Adipocyte (in vitro differentiated cells): ENCODE measurements at regions not wholly inside any gene's neighbourhood (a gene's known extent, or its start where the extent isn't known, plus 50 kb on each side); places are given as distances from the start of the nearest gene placed in this dataset.
A peak's percentile ranks its signal among the peaks of the same experiment; 100 is the strongest.

Source experiments
- DNase-seq: peaks from one replicate; pipeline ENCODE4 v3.0.0-alpha.2; 2015; ENCODE audit warnings: low read depth
- H3K27me3 ChIP-seq: replicated peaks from 2 replicates; pipeline ENCODE4 v1.7.0; 2013; ENCODE audit warnings: mild to moderate bottlenecking, low read length, moderate library complexity; ENCODE audit not compliant: control insufficient read depth, insufficient read depth
- H3K36me3 ChIP-seq: 2 replicates; pipeline ENCODE4 v1.7.0; 2013; ENCODE audit warnings: low read length, mild to moderate bottlenecking, moderate library complexity; ENCODE audit not compliant: control insufficient read depth, insufficient read depth, severe bottlenecking
- H3K4me1 ChIP-seq: 2 replicates; pipeline ENCODE4 v1.7.0; 2013; ENCODE audit warnings: mild to moderate bottlenecking, low read length, moderate library complexity; ENCODE audit not compliant: control insufficient read depth, insufficient read depth
- H3K4me3 ChIP-seq: 2 replicates; pipeline ENCODE4 v1.7.0; 2013; ENCODE audit warnings: mild to moderate bottlenecking, low read length, moderate library complexity
- H3K9ac ChIP-seq: 2 replicates; pipeline ENCODE4 v1.7.0; 2013; ENCODE audit warnings: mild to moderate bottlenecking, low read length, moderate library complexity
- H3K9me3 ChIP-seq: 2 replicates; pipeline ENCODE4 v1.7.0; 2013; ENCODE audit warnings: mild to moderate bottlenecking, low read length, moderate library complexity; ENCODE audit not compliant: control insufficient read depth

GRCh38 chr18:11553098-11553940, 56.1 kb upstream of the SLC35G4 start:
- Histone ChIP-seq H3K9me3 (no peaks in the 10 kb centered on the region), H3K36me3 (no peaks in the 10 kb centered on the region), H3K27me3 (peaks cover 23% of the 10 kb centered on the region), H3K4me3 (no peak overlapping the region), H3K4me1 (peaks cover 3% of the 10 kb centered on the region), H3K9ac (no peak overlapping the region)
- DNase-seq = peak; percentile 81

- DNase-seq = no peak
- no peaks in the 10 kb centered on the region for H3K36me3 ChIP-seq
- H3K27me3 ChIP-seq = peaks cover 14% of the 10 kb centered on the region
- H3K4me1 ChIP-seq = peaks cover 6% of the 10 kb centered on the region
- H3K4me3 ChIP-seq = no peak overlapping the region
- peaks cover 27% of the 10 kb centered on the region for H3K9me3 ChIP-seq
- H3K9ac ChIP-seq = no peak overlapping the region
Measured at GRCh38 chr18:11548916-11549551, 60.4 kb upstream of the SLC35G4 start.

- H3K4me1 ChIP-seq = peaks cover 6% of the 10 kb centered on the region
- no peak for DNase-seq
- H3K9me3 ChIP-seq = peaks cover 34% of the 10 kb centered on the region
- no peak overlapping the region for H3K4me3 ChIP-seq
- peaks cover 10% of the 10 kb centered on the region for H3K27me3 ChIP-seq
- H3K36me3 ChIP-seq = no peaks in the 10 kb centered on the region
- H3K9ac ChIP-seq = no peak overlapping the region
Measured at GRCh38 chr18:11548396-11548795, 61.0 kb upstream of the SLC35G4 start.

- Histone ChIP-seq H3K4me1 (peaks cover 6% of the 10 kb centered on the region), H3K4me3 (no peak overlapping the region), H3K27me3 (no peaks in the 10 kb centered on the region), H3K9me3 (peaks cover 34% of the 10 kb centered on the region), H3K36me3 (no peaks in the 10 kb centered on the region), H3K9ac (no peak overlapping the region)
- no peak for DNase-seq
Measured at GRCh38 chr18:11544060-11544633, 65.2 kb upstream of the SLC35G4 start.

GRCh38 chr18:11541179-11541578, 68.2 kb upstream of the SLC35G4 start:
- H3K4me1 ChIP-seq = no peaks in the 10 kb centered on the region
- H3K4me3 ChIP-seq = no peak overlapping the region
- H3K36me3 ChIP-seq = no peaks in the 10 kb centered on the region
- DNase-seq = no peak
- H3K9ac ChIP-seq = no peak overlapping the region
- H3K27me3 ChIP-seq = no peaks in the 10 kb centered on the region
- peaks cover 29% of the 10 kb centered on the region for H3K9me3 ChIP-seq

- Histone ChIP-seq H3K4me1 (peaks cover 5% of the 10 kb centered on the region), H3K9ac (no peak overlapping the region), H3K9me3 (no peaks in the 10 kb centered on the region), H3K4me3 (no peak overlapping the region), H3K36me3 (no peaks in the 10 kb centered on the region), H3K27me3 (peaks cover 3% of the 10 kb centered on the region)
- no peak for DNase-seq
Measured at GRCh38 chr18:11533942-11534496, 75.4 kb upstream of the SLC35G4 start.

GRCh38 chr18:11533513-11533890, 75.9 kb upstream of the SLC35G4 start:
- DNase-seq = no peak
- Histone ChIP-seq H3K36me3 (no peaks in the 10 kb centered on the region), H3K9me3 (no peaks in the 10 kb centered on the region), H3K27me3 (peaks cover 3% of the 10 kb centered on the region), H3K4me3 (no peak overlapping the region), H3K4me1 (peaks cover 5% of the 10 kb centered on the region), H3K9ac (no peak overlapping the region)

- Histone ChIP-seq H3K9me3 (no peaks in the 10 kb centered on the region), H3K27me3 (peaks cover 3% of the 10 kb centered on the region), H3K36me3 (no peaks in the 10 kb centered on the region), H3K4me1 (peaks cover 5% of the 10 kb centered on the region), H3K4me3 (no peak overlapping the region), H3K9ac (no peak overlapping the region)
- DNase-seq = no peak
Measured at GRCh38 chr18:11532758-11533512, 76.5 kb upstream of the SLC35G4 start.

- peak; percentile 59 for DNase-seq
- Histone ChIP-seq H3K27me3 (peaks cover 3% of the 10 kb centered on the region), H3K9me3 (no peaks in the 10 kb centered on the region), H3K4me1 (peaks cover 5% of the 10 kb centered on the region), H3K9ac (no peak overlapping the region), H3K36me3 (no peaks in the 10 kb centered on the region), H3K4me3 (no peak overlapping the region)
Measured at GRCh38 chr18:11529081-11529480, 80.3 kb upstream of the SLC35G4 start.

- Histone ChIP-seq H3K27me3 (peaks cover 3% of the 10 kb centered on the region), H3K9ac (no peak overlapping the region), H3K36me3 (no peaks in the 10 kb centered on the region), H3K4me1 (peaks cover 5% of the 10 kb centered on the region), H3K4me3 (no peak overlapping the region), H3K9me3 (no peaks in the 10 kb centered on the region)
- no peak for DNase-seq
Measured at GRCh38 chr18:11526675-11527074, 82.7 kb upstream of the SLC35G4 start.

GRCh38 chr18:11523804-11524203, 85.6 kb upstream of the SLC35G4 start:
- H3K9ac ChIP-seq = no peak overlapping the region
- no peak for DNase-seq
- no peaks in the 10 kb centered on the region for H3K9me3 ChIP-seq
- H3K36me3 ChIP-seq = no peaks in the 10 kb centered on the region
- H3K4me3 ChIP-seq = no peak overlapping the region
- no peaks in the 10 kb centered on the region for H3K4me1 ChIP-seq
- peaks cover 2% of the 10 kb centered on the region for H3K27me3 ChIP-seq
